HepG2 (cell line): ENCODE measurements at regions not wholly inside any gene's neighbourhood (a gene's known extent, or its start where the extent isn't known, plus 50 kb on each side); places are given as distances from the start of the nearest gene placed in this dataset.

Source experiments
- ATAC-seq: fragments of 200-7000 bp; cut with Tn5 transposase; 3 replicates; pipeline ENCODE4 v1.9.1; 2020; ENCODE audit warnings: mild to moderate bottlenecking, moderate library complexity
- BruUV-seq: library from RNA; stranded (reverse); fragments of 400-500 nt; replicated peaks from 2 replicates; lab custom pipeline; 2021; lab: Mats Ljungman, UMichigan
- CTCF ChIA-PET: fragments of 300-600 bp; formaldehyde crosslinking; extraction: SDS; loops from one replicate; lab custom pipeline; 2021; ENCODE audit warnings: low total read pairs, inconsistent platforms, low intra/inter-chr PET ratio; lab: Yijun Ruan, JAX
- POLR2A ChIA-PET: fragments of 350-600 bp; sonication (Branson Sonifier 250); formaldehyde crosslinking; loops from one replicate; lab custom pipeline; 2020; ENCODE audit warnings: antibody characterized with exemption, inconsistent platforms; lab: Yijun Ruan, JAX
- DNase-seq: peaks from one replicate; pipeline ENCODE4 v3.0.0-alpha.2; 2015; ENCODE audit warnings: low spot score
- FAIRE-seq: peaks from 3 replicates; lab custom pipeline; 2011; peaks lifted over from hg19 to GRCh38; lab: Jason Lieb, UNC
- H2AFZ ChIP-seq: one replicate; pipeline ENCODE4 v1.6.1; 2011; ENCODE audit warnings: low read length, inconsistent platforms
- H3K27ac ChIP-seq: fragments of 300-600 bp; 3 replicates; pipeline ENCODE4 v1.8.0; 2011; ENCODE audit warnings: mixed run types, mild to moderate bottlenecking, mixed read lengths, low read length, inconsistent platforms; ENCODE audit not compliant: insufficient read depth; ENCODE audit errors: extremely low read length
- H3K27me3 ChIP-seq, 2 experiments: fragments of 200-600 bp in 1 of 2; 2 replicates in 1 of 2; 3 replicates in 1 of 2; pipeline versions ENCODE4 v1.6.0 to v1.8.0; 2011; ENCODE audit warnings: low read length in 2 of 2, mild to moderate bottlenecking in 2 of 2, moderate library complexity in 2 of 2, inconsistent platforms in 1 of 2; ENCODE audit not compliant: insufficient read depth in 2 of 2, control insufficient read depth in 1 of 2
- H3K36me3 ChIP-seq, 2 experiments: fragments of 200-600 bp in 1 of 2; replicated peaks in 1 of 2; 2 replicates in 1 of 2; 3 replicates in 1 of 2; pipeline versions ENCODE4 v1.5.1 to v1.8.0; 2011; ENCODE audit warnings: low read length in 2 of 2, inconsistent platforms in 1 of 2; ENCODE audit not compliant: insufficient read depth in 2 of 2, control insufficient read depth in 1 of 2
- H3K4me1 ChIP-seq: 2 replicates; pipeline ENCODE4 v1.5.1; 2012; ENCODE audit warnings: low read length, inconsistent platforms; ENCODE audit not compliant: insufficient read depth
- H3K4me2 ChIP-seq: 2 replicates; pipeline ENCODE4 v1.6.0; 2011; ENCODE audit warnings: low read depth, low read length, inconsistent platforms
- H3K4me3 ChIP-seq, 3 experiments: fragments of 200-600 bp in 1 of 3; sonication (generic), shearing (Covaris generic) in 1 of 3; replicated peaks in 1 of 3; 2 replicates each; pipeline ENCODE4 v1.5.1; 2011 to 2016; ENCODE audit warnings: low read length in 3 of 3, inconsistent platforms in 2 of 3, low read depth in 2 of 3, mild to moderate bottlenecking in 2 of 3, control low read depth in 1 of 3, mixed read lengths in 1 of 3; ENCODE audit not compliant: insufficient read depth in 1 of 3
- H3K79me2 ChIP-seq: one replicate; pipeline ENCODE4 v1.6.1; 2011; ENCODE audit warnings: low read length, inconsistent platforms; ENCODE audit not compliant: insufficient read depth
- H3K9ac ChIP-seq: 2 replicates; pipeline ENCODE4 v1.6.0; 2011; ENCODE audit warnings: mild to moderate bottlenecking, low read depth, low read length, inconsistent platforms; ENCODE audit not compliant: insufficient read depth
- H3K9me3 ChIP-seq: 2 replicates; pipeline ENCODE4 v1.5.1; 2012; ENCODE audit warnings: mild to moderate bottlenecking, low read length
- H4K20me1 ChIP-seq: 2 replicates; pipeline ENCODE4 v1.6.0; 2011; ENCODE audit warnings: inconsistent platforms, mild to moderate bottlenecking, low read length, moderate library complexity; ENCODE audit not compliant: insufficient read depth
- GTF2F1 ChIP-seq: fragments of 150-350 bp; IDR thresholded peaks from 2 replicates; pipeline ENCODE4 v1.6.1; 2014; ENCODE audit warnings: low read length
- HDAC6 ChIP-seq: fragments of 200-600 bp; sonication (generic); IDR thresholded peaks from 2 replicates; pipeline ENCODE4 v1.7.0; 2017; ENCODE audit warnings: mild to moderate bottlenecking, antibody characterized with exemption, low read length, low read depth
- IRF2 ChIP-seq: IDR thresholded peaks from 2 replicates; pipeline ENCODE4 v1.6.1; 2018; ENCODE audit warnings: missing genetic modification reagents, missing compliant biosample characterization
- KLF11 ChIP-seq: IDR thresholded peaks from 2 replicates; pipeline ENCODE4 v1.6.1; 2016; ENCODE audit warnings: missing compliant biosample characterization
- MAFF ChIP-seq: IDR thresholded peaks from 2 replicates; pipeline ENCODE4 v1.6.1; 2011; ENCODE audit warnings: low read depth, low read length, improper control_type of control experiment
- MAFK ChIP-seq, 2 experiments: IDR thresholded peaks in 1 of 2; conservative IDR thresholded peaks in 1 of 2; 2 replicates each; pipeline ENCODE4 v1.6.1; 2011; ENCODE audit warnings: improper control_type of control experiment in 2 of 2, low read length in 2 of 2
- MXI1 ChIP-seq: IDR thresholded peaks from 3 replicates; pipeline ENCODE4 v1.6.1; 2012; ENCODE audit warnings: low read depth, low read length, inconsistent platforms, borderline replicate concordance
- NCOA1 ChIP-seq: sonication (generic); formaldehyde crosslinking; IDR thresholded peaks from 2 replicates; pipeline ENCODE4 v1.9.0; 2021; ENCODE audit warnings: missing genetic modification reagents
- NFIC ChIP-seq: IDR thresholded peaks from 2 replicates; pipeline ENCODE4 v1.6.1; 2012; ENCODE audit warnings: mild to moderate bottlenecking, low read length, inconsistent platforms
- NKX3-1 ChIP-seq: sonication (generic); formaldehyde crosslinking; IDR thresholded peaks from 2 replicates; pipeline ENCODE4 v1.5.0; 2020; ENCODE audit warnings: missing genetic modification reagents
- NPAS2 ChIP-seq: sonication (generic); formaldehyde crosslinking; IDR thresholded peaks from 2 replicates; pipeline ENCODE4 v1.8.0; 2022; ENCODE audit warnings: mild to moderate bottlenecking, missing genetic modification reagents, borderline replicate concordance
- NR2F2 ChIP-seq: IDR thresholded peaks from 2 replicates; pipeline ENCODE4 v1.6.1; 2012; ENCODE audit warnings: low read depth, inconsistent platforms, borderline replicate concordance
- PLRG1 ChIP-seq: fragments of 450-650 bp; conservative IDR thresholded peaks from 2 replicates; pipeline ENCODE4 v1.6.1; 2016
- SNRNP70 ChIP-seq: fragments of 200-400 bp; formaldehyde crosslinking; IDR thresholded peaks from 2 replicates; pipeline ENCODE4 v1.6.1; 2017; ENCODE audit warnings: mild to moderate bottlenecking, low read depth, low read length, moderate library complexity
- SSRP1 ChIP-seq: IDR thresholded peaks from 2 replicates; pipeline ENCODE4 v1.6.1; 2016; ENCODE audit warnings: control low read depth
- THYN1 ChIP-seq: sonication (generic); formaldehyde crosslinking; IDR thresholded peaks from 2 replicates; pipeline ENCODE4 v1.8.1; 2023; ENCODE audit warnings: low read depth, mild to moderate bottlenecking, moderate library complexity, missing genetic modification reagents, borderline replicate concordance
- ZBTB1 ChIP-seq: sonication (generic); formaldehyde crosslinking; IDR thresholded peaks from 2 replicates; pipeline ENCODE4 v1.4.0; 2020; ENCODE audit warnings: missing genetic modification reagents, borderline replicate concordance
- ZBTB38 ChIP-seq: sonication (generic); formaldehyde crosslinking; IDR thresholded peaks from 2 replicates; pipeline ENCODE4 v1.5.1; 2020; ENCODE audit warnings: mild to moderate bottlenecking, missing genetic modification reagents
- ZSCAN25 ChIP-seq: sonication (generic); formaldehyde crosslinking; IDR thresholded peaks from 2 replicates; pipeline ENCODE4 v1.8.0; 2022; ENCODE audit warnings: mild to moderate bottlenecking, missing genetic modification reagents
- WGBS: methylation state at CpG from one replicate; pipeline ENCODE4 v1.1.6; 2017; ENCODE audit warnings: low lambda C conversion rate; 5-methylcytosine and 5-hydroxymethylcytosine counted together
- in situ Hi-C: cut with HindIII; loops from 2 replicates; pipeline ENCODE4 v1.10.0; 2017; ENCODE audit warnings: low pct_unique_long_range_greater_than_20kb; ENCODE audit not compliant: extremely low pct_ligation_motif_present
- intact Hi-C: fragments of 100-400 bp; cut with micrococcal nuclease; formaldehyde crosslinking; loops from one replicate; pipeline ENCODE4 v1.10.0; 2022; ENCODE audit not compliant: unreplicated experiment
- TF ChIP-seq, protein P1 (sequence below): sonication (generic); formaldehyde crosslinking; conservative IDR thresholded peaks from 2 replicates; pipeline ENCODE4 v1.5.0; 2020; ENCODE audit warnings: missing genetic modification reagents

DNA sequence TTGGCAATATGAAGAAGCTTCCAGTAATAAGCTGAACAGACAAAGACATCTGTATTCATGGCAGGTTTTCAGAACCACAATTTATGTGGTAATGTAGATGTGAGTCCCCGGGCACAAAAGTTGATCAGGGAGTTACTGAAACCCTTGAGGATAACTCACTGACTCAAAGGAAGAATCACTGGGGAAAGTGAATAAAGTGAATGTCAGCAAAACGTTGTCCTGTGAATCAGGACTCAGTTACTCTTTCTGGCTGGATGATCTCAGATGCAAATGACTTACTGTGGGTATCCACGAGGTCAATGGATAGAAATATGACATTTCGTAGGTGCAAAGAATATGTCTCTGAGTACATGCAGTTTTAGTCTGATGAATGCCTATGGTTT lies 172.8 kb upstream of the CTBP2 start:
- no peak overlapping the region for H3K4me3 ChIP-seq
- no peaks in the 10 kb centered on the region for H4K20me1 ChIP-seq
- in situ Hi-C loops: no loop called here
- TF ChIP-seq MAFK (conservative IDR thresholded peaks at IDR 0.05 in 1 of 2, IDR thresholded peaks at IDR 0.05 in 1 of 2; ENCODE audit: low read length in 2 of 2) (peak in 1 of 2 experiments; percentile 55; a peak in 2 of 4 replicates), MAFF (0 out of 2 replicates have a peak, but pooled peaks have one; percentile 24), NFIC (no peak), NR2F2 (no peak), PLRG1 (no peak), NKX3-1 (CRISPR knock-in tag) (no peak), ZBTB38 (CRISPR knock-in tag) (no peak)
- no peak overlapping the region for H3K27ac ChIP-seq
- ATAC-seq: no peak
- FAIRE-seq: no peak
- H3K4me1 ChIP-seq: no peaks in the 10 kb centered on the region
- H3K79me2 ChIP-seq: no peaks in the 10 kb centered on the region
- no peak overlapping the region for H2AFZ ChIP-seq
- H3K9ac ChIP-seq: no peak overlapping the region
- no peak overlapping the region for H3K4me2 ChIP-seq
- 0% methylated on average over 4 of the region's 4 CpGs for WGBS
- DNase-seq: no peak
- CTCF ChIA-PET: no interaction called here
- H3K27me3 ChIP-seq: no peaks in the 10 kb centered on the region; a peak in 2 of 5 replicates
- no peaks in the 10 kb centered on the region for H3K36me3 ChIP-seq
- POLR2A ChIA-PET: no interaction called here
- H3K9me3 ChIP-seq: no peaks in the 10 kb centered on the region
- no TSS peak for BruUV-seq
- intact Hi-C loops: no loop called here

DNA sequence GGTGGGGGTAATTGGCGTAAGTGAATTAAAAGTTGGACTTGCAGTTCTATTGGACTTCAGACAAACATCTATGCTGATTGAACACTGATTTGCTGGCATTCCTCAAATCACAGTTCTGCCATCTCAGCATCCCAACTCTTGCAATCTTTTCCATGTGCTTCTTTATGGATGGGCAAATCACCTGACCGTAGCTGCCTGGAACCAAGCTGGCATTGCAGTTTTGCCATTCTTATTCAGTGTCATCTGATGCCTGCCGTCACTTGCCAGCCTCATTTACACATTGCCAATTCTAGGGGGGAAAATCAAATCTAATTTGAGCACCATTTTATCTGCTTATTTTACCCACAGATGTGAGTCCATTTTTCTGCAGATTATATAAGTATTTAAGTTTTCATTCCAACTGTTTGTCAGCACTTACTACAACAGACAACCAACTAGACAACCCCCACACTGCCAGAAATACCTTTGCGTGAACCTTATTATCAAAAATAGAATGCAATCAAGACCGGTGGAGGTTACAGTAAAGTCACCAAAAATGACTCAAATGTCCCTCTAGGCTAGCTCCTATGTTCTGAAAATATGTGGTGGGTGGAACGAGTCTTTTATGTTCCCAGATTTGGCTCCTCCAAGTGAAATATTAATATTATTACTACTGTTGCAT lies 172.3 kb upstream of the CTBP2 start:
- no peak overlapping the region for H3K4me3 ChIP-seq
- 33% methylated on average over 6 of the region's 6 CpGs for WGBS
- H2AFZ ChIP-seq: no peak overlapping the region
- POLR2A ChIA-PET: no interaction called here
- no peak for ATAC-seq
- in situ Hi-C loops: no loop called here
- no peaks in the 10 kb centered on the region for H3K36me3 ChIP-seq
- DNase-seq: no peak
- no TSS peak for BruUV-seq
- H3K4me2 ChIP-seq: no peak overlapping the region
- H3K79me2 ChIP-seq: no peaks in the 10 kb centered on the region
- CTCF ChIA-PET: no interaction called here
- no peak overlapping the region for H3K27ac ChIP-seq
- intact Hi-C loops: no loop called here
- FAIRE-seq: no peak
- no peaks in the 10 kb centered on the region for H3K9me3 ChIP-seq
- H3K27me3 ChIP-seq: no peaks in the 10 kb centered on the region; a peak in 2 of 5 replicates
- H3K9ac ChIP-seq: no peak overlapping the region
- no peaks in the 10 kb centered on the region for H3K4me1 ChIP-seq
- H4K20me1 ChIP-seq: no peaks in the 10 kb centered on the region
- TF ChIP-seq IRF2 (CRISPR knock-in tag) (no peak), ZSCAN25 (CRISPR knock-in tag) (no peak), HDAC6 (no peak), ZBTB1 (CRISPR knock-in tag) (no peak), GTF2F1 (no peak), NPAS2 (no peak), THYN1 (no peak), SSRP1 (CRISPR knock-in tag) (no peak), MXI1 (no peak), SNRNP70 (no peak), NCOA1 (CRISPR knock-in tag) (no peak), KLF11 (CRISPR knock-in tag) (no peak)
- TF ChIP-seq, protein P1, sequence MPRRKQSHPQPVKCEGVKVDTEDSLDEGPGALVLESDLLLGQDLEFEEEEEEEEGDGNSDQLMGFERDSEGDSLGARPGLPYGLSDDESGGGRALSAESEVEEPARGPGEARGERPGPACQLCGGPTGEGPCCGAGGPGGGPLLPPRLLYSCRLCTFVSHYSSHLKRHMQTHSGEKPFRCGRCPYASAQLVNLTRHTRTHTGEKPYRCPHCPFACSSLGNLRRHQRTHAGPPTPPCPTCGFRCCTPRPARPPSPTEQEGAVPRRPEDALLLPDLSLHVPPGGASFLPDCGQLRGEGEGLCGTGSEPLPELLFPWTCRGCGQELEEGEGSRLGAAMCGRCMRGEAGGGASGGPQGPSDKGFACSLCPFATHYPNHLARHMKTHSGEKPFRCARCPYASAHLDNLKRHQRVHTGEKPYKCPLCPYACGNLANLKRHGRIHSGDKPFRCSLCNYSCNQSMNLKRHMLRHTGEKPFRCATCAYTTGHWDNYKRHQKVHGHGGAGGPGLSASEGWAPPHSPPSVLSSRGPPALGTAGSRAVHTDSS (CRISPR knock-in tag): no peak
